Fibroblast of lung (primary cell): ENCODE measurements at regions not wholly inside any gene's neighbourhood (a gene's known extent, or its start where the extent isn't known, plus 50 kb on each side); places are given as distances from the start of the nearest gene placed in this dataset.

ENCODE experiments used
- EZH2 ChIP-seq: IDR thresholded peaks from 2 replicates; pipeline ENCODE4 v1.5.1; 2012; ENCODE audit warnings: low read length, control low read depth, mild to moderate bottlenecking; ENCODE audit errors: missing control alignments
- TF ChIP-seq, protein P1 (sequence below), 2 donors: IDR thresholded peaks in 1 of 2; conservative IDR thresholded peaks in 1 of 2; 1 replicate in 1 of 2; 2 replicates in 1 of 2; pipeline ENCODE4 v1.5.1; 2011 to 2012; ENCODE audit warnings: low read length in 2 of 2, control low read depth in 1 of 2, inconsistent platforms in 1 of 2, low read depth in 1 of 2, mild to moderate bottlenecking in 1 of 2

DNA sequence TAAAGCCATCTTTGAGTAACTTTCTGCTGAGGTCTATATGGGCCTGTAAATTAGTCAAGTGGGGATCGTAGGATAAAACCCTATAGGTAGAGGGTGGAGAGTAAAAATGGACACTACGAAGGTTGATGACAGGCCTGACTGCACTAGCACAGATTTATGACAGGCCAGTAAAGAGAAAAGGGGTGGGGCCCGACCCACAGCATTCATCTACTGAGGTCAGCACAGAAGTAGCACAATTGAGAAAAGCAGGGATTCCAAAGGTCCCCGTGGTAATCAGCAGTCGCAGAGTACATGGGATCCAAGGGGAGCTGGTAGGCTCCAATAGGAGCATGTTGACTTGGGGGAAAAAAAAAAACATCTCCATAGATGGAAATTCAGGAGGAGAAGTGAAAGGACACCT is 660.4 kb downstream of the TFAP2A start:
- TF ChIP-seq, protein P1, sequence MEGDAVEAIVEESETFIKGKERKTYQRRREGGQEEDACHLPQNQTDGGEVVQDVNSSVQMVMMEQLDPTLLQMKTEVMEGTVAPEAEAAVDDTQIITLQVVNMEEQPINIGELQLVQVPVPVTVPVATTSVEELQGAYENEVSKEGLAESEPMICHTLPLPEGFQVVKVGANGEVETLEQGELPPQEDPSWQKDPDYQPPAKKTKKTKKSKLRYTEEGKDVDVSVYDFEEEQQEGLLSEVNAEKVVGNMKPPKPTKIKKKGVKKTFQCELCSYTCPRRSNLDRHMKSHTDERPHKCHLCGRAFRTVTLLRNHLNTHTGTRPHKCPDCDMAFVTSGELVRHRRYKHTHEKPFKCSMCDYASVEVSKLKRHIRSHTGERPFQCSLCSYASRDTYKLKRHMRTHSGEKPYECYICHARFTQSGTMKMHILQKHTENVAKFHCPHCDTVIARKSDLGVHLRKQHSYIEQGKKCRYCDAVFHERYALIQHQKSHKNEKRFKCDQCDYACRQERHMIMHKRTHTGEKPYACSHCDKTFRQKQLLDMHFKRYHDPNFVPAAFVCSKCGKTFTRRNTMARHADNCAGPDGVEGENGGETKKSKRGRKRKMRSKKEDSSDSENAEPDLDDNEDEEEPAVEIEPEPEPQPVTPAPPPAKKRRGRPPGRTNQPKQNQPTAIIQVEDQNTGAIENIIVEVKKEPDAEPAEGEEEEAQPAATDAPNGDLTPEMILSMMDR (conservative IDR thresholded peaks at IDR 0.05 in 1 of 2, IDR thresholded peaks at IDR 0.05 in 1 of 2; ENCODE audit: low read depth in 1 of 2, low read length in 2 of 2) = no peak
- TF ChIP-seq EZH2 = no peak
